GM12864 (cell line): ENCODE measurements at regions not wholly inside any gene's neighbourhood (a gene's known extent, or its start where the extent isn't known, plus 50 kb on each side); places are given as distances from the start of the nearest gene placed in this dataset.

Experiments
- DNase-seq: peaks from one replicate; pipeline ENCODE4 v3.0.0-alpha.2; 2011; ENCODE audit warnings: low read depth
- H3K4me3 ChIP-seq: 2 replicates; pipeline ENCODE4 v1.5.1; 2011; ENCODE audit warnings: mild to moderate bottlenecking, low read depth, low read length, control low read depth
- CTCF ChIP-seq: IDR thresholded peaks from 2 replicates; pipeline ENCODE4 v1.5.1; 2011; ENCODE audit warnings: low read depth, mild to moderate bottlenecking, moderate library complexity, low read length, control low read depth, inconsistent platforms; ENCODE audit errors: missing control alignments

DNA sequence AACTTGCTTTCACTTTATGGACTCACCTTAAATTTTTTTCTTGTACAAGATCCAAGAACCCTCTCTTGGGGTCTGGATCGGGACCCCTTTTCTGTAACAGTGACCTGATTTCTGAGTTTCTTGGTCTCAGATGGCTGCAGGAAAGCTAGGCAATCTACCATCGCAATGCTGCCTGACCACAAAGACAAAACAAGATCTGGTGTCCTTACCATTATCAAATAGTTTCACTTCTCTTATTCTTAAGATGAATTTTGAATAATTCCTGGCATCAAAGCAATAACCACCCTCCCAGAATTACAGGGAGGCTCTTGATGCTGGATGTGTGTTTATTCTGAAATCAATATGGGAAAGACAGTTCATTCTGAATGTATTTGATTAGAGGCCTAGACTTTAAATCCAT, 77.4 kb upstream of the FRMD4A start:
- no peak for DNase-seq
- no peak overlapping the region for H3K4me3 ChIP-seq

GRCh38 chr10:14407567-14407966, 76.8 kb upstream of the FRMD4A start:
- DNase-seq, result no peak
- no peak overlapping the region for H3K4me3 ChIP-seq
- TF ChIP-seq CTCF, result no peak

More for the DNA sequence above, 77.4 kb upstream of the FRMD4A start:
- no peak for TF ChIP-seq CTCF

- H3K4me3 ChIP-seq, result no peak overlapping the region
- DNase-seq, result no peak
- TF ChIP-seq CTCF, result no peak
Measured at GRCh38 chr10:14405076-14406065, 74.6 kb upstream of the FRMD4A start.

GRCh38 chr10:14403881-14404623, 73.3 kb upstream of the FRMD4A start:
- H3K4me3 ChIP-seq, result no peak overlapping the region
- TF ChIP-seq CTCF, result no peak
- DNase-seq, result no peak

GRCh38 chr10:14403359-14403758, 72.6 kb upstream of the FRMD4A start:
- no peak for TF ChIP-seq CTCF
- no peak for DNase-seq
- H3K4me3 ChIP-seq, result no peak overlapping the region

DNA sequence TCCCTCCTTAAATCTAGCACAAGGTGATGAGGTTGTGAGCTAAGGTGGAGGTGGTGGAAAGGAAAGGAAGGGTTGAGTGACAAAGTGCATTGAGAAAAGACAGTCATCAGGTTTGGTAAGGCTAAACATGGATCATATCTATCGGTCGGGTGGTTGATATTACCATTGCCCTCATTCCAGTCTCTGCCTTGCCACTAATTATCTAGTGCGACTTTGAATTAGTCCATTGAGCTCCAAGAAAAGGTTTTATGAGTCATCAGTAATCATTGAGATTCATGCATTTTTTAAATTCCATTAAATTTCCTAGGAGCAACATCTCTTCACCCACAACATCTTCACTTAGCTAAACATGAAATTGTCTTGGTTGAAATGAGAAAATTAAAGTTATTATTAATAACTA, 68.9 kb upstream of the FRMD4A start:
- no peak for TF ChIP-seq CTCF
- no peak for DNase-seq
- no peak overlapping the region for H3K4me3 ChIP-seq
